NCI-H128 (cell line): ENCODE measurements at regions not wholly inside any gene's neighbourhood (a gene's known extent, or its start where the extent isn't known, plus 50 kb on each side); places are given as distances from the start of the nearest gene placed in this dataset.

Experiments
- DNase-seq: peaks from one replicate; lab custom pipeline; 2025; ENCODE audit not compliant: unreplicated experiment; lab: John Stamatoyannopoulos, UW

DNA sequence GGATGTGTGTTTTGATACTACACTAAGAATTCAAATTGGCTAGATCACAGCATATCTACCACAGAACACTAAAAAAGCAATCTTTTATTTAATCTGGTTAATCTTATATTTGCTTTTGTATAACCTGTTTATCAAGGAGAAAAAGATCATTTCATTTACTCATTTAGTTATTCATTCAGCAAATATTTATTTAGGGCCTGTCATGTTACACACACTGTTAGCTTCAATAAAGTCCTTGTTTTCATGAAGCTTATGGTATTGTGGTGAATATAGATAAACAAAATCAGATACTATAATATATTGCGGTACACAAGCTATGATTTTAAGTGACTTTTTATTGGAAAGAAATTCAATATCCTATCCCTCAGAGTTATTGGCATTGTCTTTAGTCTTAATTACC, 350.8 kb downstream of the LRFN5 start:
- DNase-seq: no peak
